Naive B cell (primary cell): ENCODE measurements at regions not wholly inside any gene's neighbourhood (a gene's known extent, or its start where the extent isn't known, plus 50 kb on each side); places are given as distances from the start of the nearest gene placed in this dataset.

ENCODE experiments used
- ATAC-seq, 2 donors: fragments of 150-1000 bp; cut with Tn5 transposase; 2 replicates each; pipeline ENCODE4 v1.10.0; 2021; ENCODE audit warnings: low read depth in 2 of 2, mild to moderate bottlenecking in 2 of 2, moderate library complexity in 2 of 2
- DNase-seq: peaks from one replicate; pipeline ENCODE4 v3.0.0; 2022
- H3K27ac Mint-ChIP-seq, 6 donors: one replicate each; pipeline ENCODE4 v1.8.0; 2020 to 2022; ENCODE audit warnings: mild to moderate bottlenecking in 6 of 6, mixed read lengths in 6 of 6, moderate library complexity in 5 of 6, inconsistent platforms in 2 of 6
- H3K27me3 Mint-ChIP-seq, 3 donors: one replicate each; pipeline ENCODE4 v1.8.0; 2021 to 2022; ENCODE audit warnings: mixed read lengths in 3 of 3, mild to moderate bottlenecking in 1 of 3
- H3K36me3 Mint-ChIP-seq, 2 donors: one replicate each; pipeline ENCODE4 v1.8.0; 2020 to 2022; ENCODE audit warnings: mixed read lengths in 2 of 2, inconsistent platforms in 1 of 2, mild to moderate bottlenecking in 1 of 2
- H3K4me1 Mint-ChIP-seq, 3 donors: one replicate each; pipeline ENCODE4 v1.8.0; 2020 to 2022; ENCODE audit warnings: mixed read lengths in 3 of 3, inconsistent platforms in 1 of 3, mild to moderate bottlenecking in 1 of 3, moderate library complexity in 1 of 3
- H3K4me3 Mint-ChIP-seq, 8 donors: one replicate each; pipeline ENCODE4 v1.8.0; 2020 to 2022; ENCODE audit warnings: mild to moderate bottlenecking in 8 of 8, mixed read lengths in 8 of 8, moderate library complexity in 8 of 8, inconsistent platforms in 2 of 8
- H3K9me3 Mint-ChIP-seq, 7 donors: one replicate each; pipeline ENCODE4 v1.8.0; 2020 to 2022; ENCODE audit warnings: mixed read lengths in 7 of 7, mild to moderate bottlenecking in 5 of 7, inconsistent platforms in 2 of 7, moderate library complexity in 1 of 7

DNA sequence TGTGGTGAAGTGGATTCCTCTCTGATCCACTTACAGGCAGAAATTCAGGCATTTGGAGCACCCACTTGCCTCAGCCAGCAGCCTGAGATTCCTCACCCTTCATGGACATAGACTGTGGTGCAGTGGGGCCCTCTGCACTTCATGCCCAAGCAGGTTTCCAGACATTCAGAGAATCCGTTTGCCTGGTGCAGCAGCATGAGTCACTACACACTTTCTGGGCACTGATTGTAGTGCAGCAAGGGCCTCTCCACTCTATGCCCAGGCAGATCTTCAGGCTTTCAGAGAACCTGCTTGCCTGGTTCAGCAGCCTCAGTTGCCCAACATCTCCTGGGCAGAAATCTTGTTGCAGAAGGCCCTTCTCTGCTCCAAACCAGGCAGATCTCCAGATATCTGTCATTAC lies 920.9 kb downstream of the SLITRK5 start:
- H3K36me3 Mint-ChIP-seq = no peaks in the 10 kb centered on the region
- H3K9me3 Mint-ChIP-seq = peaks cover 2 to 22% (median 7%) of the 10 kb centered on the region in 7 donors
- H3K4me1 Mint-ChIP-seq = peaks cover 0 to 7% (median 0%) of the 10 kb centered on the region in 3 donors
- no peak overlapping the region for H3K27ac Mint-ChIP-seq
- H3K27me3 Mint-ChIP-seq = no peaks in the 10 kb centered on the region
- no peak overlapping the region for H3K4me3 Mint-ChIP-seq
- DNase-seq = no peak
- no peak for ATAC-seq

DNA sequence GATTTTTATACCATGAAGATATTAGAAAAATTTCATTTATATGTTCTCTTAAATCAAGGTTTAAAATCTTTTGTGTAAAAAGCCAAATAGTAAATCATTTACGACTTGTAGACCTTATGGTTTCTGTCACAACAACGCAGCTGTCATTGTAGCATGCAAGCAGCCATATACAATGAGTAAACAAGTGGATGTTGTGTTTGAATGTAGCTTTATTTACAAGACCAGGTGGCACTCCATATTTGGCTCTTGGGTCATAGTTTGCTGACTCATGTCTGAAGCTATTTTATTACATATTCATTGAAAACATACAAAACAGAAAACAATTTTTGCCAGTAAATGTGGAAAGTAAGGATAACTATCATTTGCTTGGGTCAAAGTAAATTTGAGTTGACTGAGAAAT lies 930.8 kb downstream of the SLITRK5 start:
- Mint-ChIP-seq H3K27me3 (no peaks in the 10 kb centered on the region), H3K27ac (peak overlapping the region in 1 of 6 donors; percentile 41), H3K9me3 (peaks cover 0 to 8% (median 0%) of the 10 kb centered on the region in 7 donors), H3K36me3 (no peaks in the 10 kb centered on the region), H3K4me1 (no peaks in the 10 kb centered on the region), H3K4me3 (no peak overlapping the region)
- DNase-seq = no peak
- no peak for ATAC-seq

DNA sequence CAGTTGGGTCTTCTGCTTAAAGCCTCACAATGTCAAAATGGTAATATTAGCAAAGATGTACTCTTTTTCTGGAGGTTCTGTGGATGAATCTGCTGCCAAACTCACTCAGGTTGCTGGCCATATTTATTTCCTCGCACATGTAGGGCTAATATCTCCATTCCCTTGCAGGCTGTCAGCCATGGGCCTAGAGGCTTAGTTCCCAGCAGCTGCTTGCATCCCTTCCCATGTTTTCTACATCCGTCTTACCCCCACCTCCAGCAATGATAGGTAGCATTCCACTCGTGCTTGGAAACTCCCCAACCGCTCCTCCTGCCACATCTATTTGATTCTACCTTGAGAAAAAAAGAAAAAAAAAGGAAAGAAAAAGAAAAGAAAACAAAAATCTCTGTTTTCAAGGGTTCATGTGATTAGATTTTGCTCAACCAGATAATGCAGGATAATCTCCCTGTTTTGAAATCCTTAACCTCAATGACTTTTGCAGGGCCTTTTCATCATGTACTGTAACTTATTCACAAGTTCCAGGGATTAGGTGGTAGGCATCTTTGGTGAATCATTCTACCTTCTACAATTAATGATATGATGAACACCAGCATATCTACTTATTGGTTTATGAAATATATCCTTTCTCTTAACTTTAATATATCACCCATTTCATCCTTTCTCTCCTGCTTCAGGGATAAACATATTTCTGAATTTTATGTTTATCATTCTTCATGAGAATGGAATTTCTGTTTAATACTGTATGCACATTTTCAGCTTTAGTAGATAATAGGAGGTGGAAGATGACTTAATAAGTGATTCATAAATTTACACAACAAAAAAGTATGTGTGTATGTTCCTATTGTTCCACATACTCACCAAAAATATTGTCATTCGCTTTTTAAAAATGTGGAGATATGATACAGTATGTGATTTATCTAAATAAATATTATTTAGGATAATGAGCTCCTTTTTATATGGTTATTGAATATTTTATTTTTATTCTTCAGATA lies 931.9 kb downstream of the SLITRK5 start:
- ATAC-seq (no peak), DNase-seq (no peak)
- no peak overlapping the region for H3K27ac Mint-ChIP-seq
- H3K36me3 Mint-ChIP-seq = no peaks in the 10 kb centered on the region
- H3K4me3 Mint-ChIP-seq = no peak overlapping the region
- H3K9me3 Mint-ChIP-seq = peaks cover 0 to 8% (median 0%) of the 10 kb centered on the region in 7 donors
- H3K27me3 Mint-ChIP-seq = no peaks in the 10 kb centered on the region
- no peaks in the 10 kb centered on the region for H3K4me1 Mint-ChIP-seq

DNA sequence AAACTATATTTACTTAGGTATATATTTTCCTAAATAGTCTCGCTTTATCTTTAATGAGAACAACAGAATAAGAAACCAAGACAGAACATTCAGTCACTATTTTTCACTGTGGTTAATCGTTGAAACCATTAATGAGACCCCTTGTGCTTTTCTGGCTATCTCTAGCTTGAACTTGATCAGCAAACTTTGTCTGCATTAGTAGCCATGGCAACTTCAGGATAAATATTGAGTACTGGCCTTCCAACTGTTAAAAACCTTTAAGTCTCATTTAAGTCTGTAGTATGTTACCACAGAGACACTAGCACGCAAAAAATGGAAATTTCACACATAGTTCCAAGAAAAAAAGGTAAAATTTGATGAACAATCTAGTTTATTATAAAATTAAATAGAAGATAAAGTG lies 946.0 kb downstream of the SLITRK5 start:
- H3K9me3 Mint-ChIP-seq = peaks cover 0 to 2% (median 0%) of the 10 kb centered on the region in 7 donors
- H3K4me3 Mint-ChIP-seq = no peak overlapping the region

DNA sequence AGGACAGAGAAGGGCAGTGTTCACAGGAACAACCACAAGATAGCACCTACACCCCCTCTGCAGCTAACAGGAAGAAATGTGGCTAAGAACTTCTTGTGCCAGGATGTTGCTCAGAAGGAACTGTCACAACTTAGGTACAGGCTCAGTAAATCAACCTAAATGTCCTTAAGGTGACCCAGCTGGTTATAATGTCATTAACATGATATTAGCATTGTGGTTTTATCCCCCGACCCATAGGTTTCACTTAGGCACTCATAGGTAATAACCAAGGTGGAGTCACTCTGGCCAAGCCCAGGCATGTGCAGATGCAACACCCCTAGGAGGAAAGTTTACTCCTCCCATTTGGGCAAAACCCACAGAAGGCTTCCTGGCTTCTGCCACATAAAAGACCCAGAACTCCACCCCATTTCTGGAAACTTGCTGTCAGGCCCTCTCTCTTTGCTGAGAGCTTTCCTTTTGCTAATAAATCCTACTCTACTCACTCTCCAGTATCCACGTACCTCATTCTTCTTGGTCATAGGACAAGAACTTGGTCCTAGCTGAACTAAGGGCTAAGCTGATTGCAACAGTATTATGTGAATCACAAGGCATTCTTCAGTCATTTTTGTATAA lies 951.3 kb downstream of the SLITRK5 start:
- ATAC-seq (no peak), DNase-seq (no peak)
- Mint-ChIP-seq H3K27me3 (no peaks in the 10 kb centered on the region), H3K36me3 (no peaks in the 10 kb centered on the region), H3K27ac (no peak overlapping the region), H3K4me3 (peak overlapping the region in 1 of 8 donors; percentile 2), H3K9me3 (peaks cover 0 to 2% (median 0%) of the 10 kb centered on the region in 7 donors), H3K4me1 (peaks cover 0 to 12% (median 4%) of the 10 kb centered on the region in 3 donors)

More for the DNA sequence above, 946.0 kb downstream of the SLITRK5 start:
- peaks cover 0 to 7% (median 0%) of the 10 kb centered on the region in 3 donors for H3K4me1 Mint-ChIP-seq
- ATAC-seq = no peak
- H3K27me3 Mint-ChIP-seq = no peaks in the 10 kb centered on the region
- no peak for DNase-seq
- H3K36me3 Mint-ChIP-seq = no peaks in the 10 kb centered on the region
- H3K27ac Mint-ChIP-seq = no peak overlapping the region

DNA sequence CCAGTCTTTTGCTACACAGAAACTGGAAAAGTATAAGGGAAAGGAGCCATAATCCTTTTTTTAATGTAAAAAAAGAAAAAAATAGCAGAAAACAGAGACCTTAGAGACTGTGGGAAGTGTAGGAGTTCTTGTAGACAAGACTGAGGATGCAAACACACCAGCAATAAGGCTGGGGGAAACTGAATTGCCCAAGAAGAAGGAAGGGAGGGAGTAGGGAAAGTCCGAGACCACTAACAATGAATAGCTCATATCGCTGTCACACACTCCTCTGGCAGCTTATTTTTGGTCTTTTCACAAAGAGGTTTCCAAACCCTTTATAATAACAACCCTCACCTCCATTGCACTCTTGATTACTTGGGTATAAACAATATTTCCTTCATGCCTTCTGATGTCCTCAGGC lies 952.0 kb downstream of the SLITRK5 start:
- Mint-ChIP-seq H3K27me3 (no peaks in the 10 kb centered on the region), H3K9me3 (peaks cover 0 to 2% (median 0%) of the 10 kb centered on the region in 7 donors), H3K27ac (peak overlapping the region in 1 of 6 donors; percentile 28), H3K4me1 (peaks cover 0 to 12% (median 4%) of the 10 kb centered on the region in 3 donors), H3K4me3 (peak overlapping the region in 1 of 8 donors; percentile 51), H3K36me3 (no peaks in the 10 kb centered on the region)
- DNase-seq (no peak), ATAC-seq (no peak)

DNA sequence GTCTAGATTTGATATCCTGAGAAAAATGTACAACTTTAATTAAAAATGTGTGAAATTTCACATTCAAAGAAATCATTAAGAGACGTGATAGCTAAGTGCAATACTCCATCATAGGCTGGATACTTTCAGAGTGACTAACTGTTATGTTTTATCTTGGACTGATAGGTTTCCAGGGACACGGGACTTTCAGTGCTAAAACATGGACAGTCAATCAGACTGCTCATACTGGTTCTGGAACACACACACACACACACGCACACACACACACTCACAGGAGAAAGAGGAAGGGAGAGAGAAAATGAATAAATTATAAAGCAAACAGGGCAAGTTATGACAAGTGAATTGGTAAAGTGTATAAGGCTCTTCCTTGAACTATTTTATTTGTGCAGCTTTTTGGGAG lies 955.9 kb downstream of the SLITRK5 start:
- ATAC-seq = no peak
- no peaks in the 10 kb centered on the region for H3K27me3 Mint-ChIP-seq
- no peak overlapping the region for H3K4me3 Mint-ChIP-seq
- peaks cover 0 to 2% (median 0%) of the 10 kb centered on the region in 7 donors for H3K9me3 Mint-ChIP-seq
- no peaks in the 10 kb centered on the region for H3K36me3 Mint-ChIP-seq
- no peak overlapping the region for H3K27ac Mint-ChIP-seq
- H3K4me1 Mint-ChIP-seq = peaks cover 0 to 6% (median 4%) of the 10 kb centered on the region in 3 donors
- no peak for DNase-seq

DNA sequence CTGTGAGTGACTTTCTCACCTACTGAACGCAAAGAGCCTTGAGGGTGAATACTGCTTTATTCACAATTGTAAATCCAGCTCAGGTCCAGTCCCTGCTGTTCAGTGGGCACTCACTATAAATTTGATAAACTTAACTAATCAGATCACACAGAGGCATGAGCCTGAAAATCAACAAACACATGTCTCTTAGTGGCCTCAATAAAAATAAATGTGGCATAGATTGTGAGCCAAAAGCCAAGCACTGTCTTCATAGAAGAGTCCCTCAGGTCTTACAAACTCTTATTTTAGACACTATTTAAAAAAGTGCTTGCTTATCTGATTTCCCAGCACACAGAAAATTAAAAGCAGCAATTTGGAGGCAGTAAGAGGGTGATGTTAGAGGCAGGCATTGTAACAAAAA lies 957.7 kb downstream of the SLITRK5 start:
- ATAC-seq = no peak
- Mint-ChIP-seq H3K27ac (no peak overlapping the region), H3K36me3 (no peaks in the 10 kb centered on the region), H3K9me3 (peaks cover 0 to 2% (median 0%) of the 10 kb centered on the region in 7 donors), H3K27me3 (no peaks in the 10 kb centered on the region), H3K4me3 (no peak overlapping the region), H3K4me1 (no peaks in the 10 kb centered on the region)
- no peak for DNase-seq

DNA sequence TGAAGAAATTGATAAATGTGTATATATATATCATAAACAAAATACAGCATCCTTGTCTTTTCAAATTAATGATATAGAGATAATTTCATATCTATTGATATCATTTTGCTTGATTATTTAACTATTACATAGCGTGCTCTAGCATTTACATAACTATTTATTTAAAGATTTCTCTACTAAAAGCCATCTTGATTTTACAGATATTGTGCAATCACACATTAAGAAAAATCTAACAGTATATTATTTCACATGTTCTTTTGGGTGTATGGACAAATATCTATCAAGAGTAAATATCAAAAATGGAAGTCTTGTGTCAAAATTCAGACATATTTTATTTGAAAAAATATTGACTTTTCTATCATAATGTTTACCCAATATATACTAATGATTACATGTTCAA lies 966.8 kb downstream of the SLITRK5 start:
- H3K36me3 Mint-ChIP-seq = peaks cover 0 to 1% of the 10 kb centered on the region in 2 donors
- ATAC-seq = no peak
- H3K9me3 Mint-ChIP-seq = peaks cover 0 to 4% (median 0%) of the 10 kb centered on the region in 7 donors

DNA sequence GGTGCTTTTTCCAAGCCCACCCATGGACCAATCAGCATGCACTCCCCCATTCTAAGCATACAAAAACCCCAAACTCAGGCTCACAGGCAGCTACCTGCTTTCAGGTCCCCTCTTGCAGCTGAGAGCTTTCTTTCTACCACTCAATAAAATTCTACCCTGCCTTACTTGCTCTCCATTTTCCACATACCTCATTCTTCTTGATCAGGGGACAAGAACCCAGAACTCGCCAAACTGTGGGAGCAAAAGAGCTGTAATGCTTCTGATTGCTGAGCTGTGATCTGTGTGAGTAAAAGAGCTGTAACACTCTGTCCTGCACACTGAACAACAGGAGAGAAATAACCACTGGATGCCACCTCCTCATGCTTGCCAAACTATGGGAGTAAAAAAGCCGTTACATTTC lies 972.1 kb downstream of the SLITRK5 start:
- H3K36me3 Mint-ChIP-seq = peaks cover 5 to 8% of the 10 kb centered on the region in 2 donors
- DNase-seq (no peak), ATAC-seq (no peak)
- no peak overlapping the region for H3K4me3 Mint-ChIP-seq
- H3K4me1 Mint-ChIP-seq = peaks cover 0 to under 1% (median 0%) of the 10 kb centered on the region in 3 donors
- no peaks in the 10 kb centered on the region for H3K27me3 Mint-ChIP-seq
- peaks cover 5 to 46% (median 15%) of the 10 kb centered on the region in 7 donors for H3K9me3 Mint-ChIP-seq
- peak overlapping the region in 1 of 6 donors; percentile 75 for H3K27ac Mint-ChIP-seq

More for the DNA sequence above, 966.8 kb downstream of the SLITRK5 start:
- Mint-ChIP-seq H3K27me3 (no peaks in the 10 kb centered on the region), H3K4me3 (no peak overlapping the region), H3K27ac (no peak overlapping the region), H3K4me1 (no peaks in the 10 kb centered on the region)
- DNase-seq = no peak

DNA sequence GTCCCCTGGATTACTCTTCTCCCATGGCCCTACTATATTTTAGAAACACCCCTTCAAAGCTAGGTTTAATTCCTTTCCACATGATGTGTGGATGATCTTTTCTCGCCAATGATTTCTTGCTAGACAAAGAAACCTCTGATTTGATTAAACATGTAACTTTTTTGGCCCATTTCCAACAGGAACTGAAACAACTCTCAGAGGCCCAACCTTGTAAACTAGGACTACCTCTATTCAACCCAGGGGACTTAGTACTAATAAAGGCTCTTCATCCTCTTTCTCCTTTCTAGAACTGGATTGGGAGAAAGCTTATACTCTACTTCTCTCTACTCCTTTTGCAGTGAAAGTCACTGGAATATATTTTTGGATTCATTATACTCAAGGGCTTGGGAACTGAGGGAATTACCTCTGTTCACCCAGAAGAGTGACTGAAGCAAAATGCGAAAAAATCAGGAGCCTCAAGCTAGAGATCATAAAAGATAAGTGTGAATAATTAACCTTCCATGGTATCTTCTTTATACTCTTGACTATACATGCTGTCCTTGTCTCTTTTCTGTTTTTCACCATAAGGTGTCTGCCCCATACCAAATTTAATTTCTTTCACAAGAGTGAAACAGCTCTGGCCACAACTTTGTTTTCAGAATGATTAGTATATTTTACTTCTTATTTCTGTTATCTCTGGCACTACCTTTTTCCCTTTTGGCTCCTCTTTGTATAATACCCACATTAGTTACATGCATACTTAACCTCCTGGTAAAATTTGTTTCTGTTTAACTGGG lies 977.6 kb downstream of the SLITRK5 start:
- no peaks in the 10 kb centered on the region for H3K27me3 Mint-ChIP-seq
- H3K4me3 Mint-ChIP-seq = peak overlapping the region in 1 of 8 donors; percentile 36
- peak; percentile 41 to 51 for ATAC-seq
- H3K9me3 Mint-ChIP-seq = peaks cover 4 to 62% (median 29%) of the 10 kb centered on the region in 7 donors
- peak overlapping the region in 4 of 6 donors; percentile 5 to 88 (median 30) for H3K27ac Mint-ChIP-seq
- peaks cover 0 to 5% of the 10 kb centered on the region in 2 donors for H3K36me3 Mint-ChIP-seq
- DNase-seq = peak; percentile 2
- peaks cover 13 to 27% (median 15%) of the 10 kb centered on the region in 3 donors for H3K4me1 Mint-ChIP-seq

DNA sequence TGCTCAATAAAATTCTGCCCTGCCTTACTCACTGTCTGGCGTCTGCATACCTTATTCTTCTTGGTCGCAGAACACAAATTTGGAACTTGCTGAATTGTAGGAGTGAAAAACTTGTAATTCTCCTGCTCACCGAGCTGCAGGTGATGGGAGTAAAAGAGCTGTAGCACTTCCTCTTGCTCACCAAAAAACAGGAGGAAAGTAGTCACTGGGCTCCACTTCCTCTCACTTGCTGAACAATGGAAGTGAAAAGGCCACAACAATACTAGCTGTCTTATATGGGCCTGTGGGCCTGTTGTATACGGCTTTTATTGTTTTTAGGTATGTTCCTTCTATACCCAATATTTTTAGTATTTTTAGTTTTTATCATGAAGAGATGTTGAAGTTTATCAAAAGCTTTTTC lies 978.7 kb downstream of the SLITRK5 start:
- ATAC-seq (peak in 1 of 2 donors; percentile 40), DNase-seq (no peak)
- H3K9me3 Mint-ChIP-seq = peaks cover 4 to 51% (median 27%) of the 10 kb centered on the region in 7 donors
- peak overlapping the region in 2 of 6 donors; percentile 4 to 8 for H3K27ac Mint-ChIP-seq
- H3K4me1 Mint-ChIP-seq = peaks cover 13 to 27% (median 15%) of the 10 kb centered on the region in 3 donors
- H3K4me3 Mint-ChIP-seq = peak overlapping the region in 1 of 8 donors; percentile 7
- H3K27me3 Mint-ChIP-seq = no peaks in the 10 kb centered on the region
- peaks cover 0 to 5% of the 10 kb centered on the region in 2 donors for H3K36me3 Mint-ChIP-seq

DNA sequence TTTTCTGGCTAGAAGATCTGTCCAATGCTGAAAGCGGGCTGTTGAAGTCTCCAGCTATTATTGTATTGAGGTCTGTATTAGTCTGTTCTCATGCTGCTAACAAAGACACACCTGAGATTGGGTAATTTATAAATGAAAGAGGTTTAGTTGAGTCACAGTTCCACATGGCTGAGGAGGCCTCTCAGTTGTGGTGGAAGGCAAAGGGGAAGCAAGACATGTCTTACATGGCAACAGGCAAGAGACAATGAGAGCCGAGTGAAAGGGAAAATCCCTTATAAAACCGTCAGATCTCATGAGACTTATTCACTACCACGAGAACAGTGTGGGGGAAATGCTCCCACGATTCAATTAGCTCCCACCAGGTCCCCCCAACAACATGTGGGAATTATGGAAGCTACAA lies 980.4 kb downstream of the SLITRK5 start:
- H3K4me3 Mint-ChIP-seq = no peak overlapping the region
- peaks cover 0 to 3% of the 10 kb centered on the region in 2 donors for H3K36me3 Mint-ChIP-seq
- peak overlapping the region in 1 of 6 donors; percentile 2 for H3K27ac Mint-ChIP-seq
- peaks cover 13 to 27% (median 15%) of the 10 kb centered on the region in 3 donors for H3K4me1 Mint-ChIP-seq
- no peak for ATAC-seq
- no peak for DNase-seq
- H3K9me3 Mint-ChIP-seq = peaks cover 2 to 45% (median 25%) of the 10 kb centered on the region in 7 donors
- H3K27me3 Mint-ChIP-seq = no peaks in the 10 kb centered on the region
